RKO (cell line): ENCODE measurements at regions not wholly inside any gene's neighbourhood (a gene's known extent, or its start where the extent isn't known, plus 50 kb on each side); places are given as distances from the start of the nearest gene placed in this dataset.

ENCODE experiments used
- DNase-seq: peaks from one replicate; pipeline ENCODE4 v3.0.0-alpha.2; 2016; ENCODE audit warnings: low spot score

GRCh38 chr4:108527723-108528122 lies 92.7 kb upstream of the RPL34 start:
- DNase-seq, result no peak

- no peak for DNase-seq
Measured at GRCh38 chr4:108520807-108521206, 99.6 kb upstream of the RPL34 start.

- DNase-seq, result no peak
Measured at GRCh38 chr4:108519911-108520601, 100.3 kb upstream of the RPL34 start.

GRCh38 chr4:108519208-108519833 lies 101.1 kb upstream of the RPL34 start:
- no peak for DNase-seq

GRCh38 chr4:108512615-108513505 lies 107.5 kb upstream of the RPL34 start:
- peak; percentile 39 for DNase-seq

GRCh38 chr4:108511618-108512017 lies 108.8 kb upstream of the RPL34 start:
- no peak for DNase-seq

- no peak for DNase-seq
Measured at GRCh38 chr4:108502356-108502755, 118.0 kb upstream of the RPL34 start.

GRCh38 chr4:108498925-108499324 lies 121.5 kb upstream of the RPL34 start:
- DNase-seq, result no peak

GRCh38 chr4:108493596-108493931 lies 126.8 kb upstream of the RPL34 start:
- no peak for DNase-seq

GRCh38 chr4:108492816-108493595 lies 127.4 kb upstream of the RPL34 start:
- no peak for DNase-seq

GRCh38 chr4:108488865-108489264 lies 131.5 kb upstream of the RPL34 start:
- no peak for DNase-seq

GRCh38 chr4:108486046-108486445 lies 134.3 kb upstream of the RPL34 start:
- no peak for DNase-seq

GRCh38 chr4:108484187-108484586 lies 136.2 kb upstream of the RPL34 start:
- DNase-seq, result no peak

GRCh38 chr4:108483650-108484049 lies 136.7 kb upstream of the RPL34 start:
- DNase-seq, result no peak

- DNase-seq, result no peak
Measured at GRCh38 chr4:108483079-108483478, 137.3 kb upstream of the RPL34 start.

GRCh38 chr4:108480881-108481280 lies 139.5 kb upstream of the RPL34 start:
- no peak for DNase-seq

GRCh38 chr4:108477527-108478108 lies 142.8 kb upstream of the RPL34 start:
- no peak for DNase-seq

- no peak for DNase-seq
Measured at GRCh38 chr4:108473163-108473720, 147.1 kb upstream of the RPL34 start.

- DNase-seq, result peak; percentile 3
Measured at GRCh38 chr4:108466936-108467902, 153.2 kb upstream of the RPL34 start.

- DNase-seq, result no peak
Measured at GRCh38 chr4:108465886-108466500, 154.4 kb upstream of the RPL34 start.
